ENCODE measurements at regions not wholly inside any gene's neighbourhood (a gene's known extent, or its start where the extent isn't known, plus 50 kb on each side); places are given as distances from the start of the nearest gene placed in this dataset.

- no peak overlapping the region for H3K4me3 ChIP-seq (ENCODE audit: low read depth, low read length)
- no peak for DNase-seq (ENCODE audit: low read depth)
- TF ChIP-seq CTCF (IDR thresholded peaks at IDR 0.05; ENCODE audit: low read depth, low read length), result no peak
- no peak for TF ChIP-seq MAX (IDR thresholded peaks at IDR 0.05; ENCODE audit: low read depth, low read length)
- no peak for TF ChIP-seq POLR2A (IDR thresholded peaks at IDR 0.05; ENCODE audit: extremely low read depth, insufficient read length)
- no peak for TF ChIP-seq MYC (IDR thresholded peaks at IDR 0.05; ENCODE audit: low read depth, low read length)
Measured at GRCh38 chr12:125225641-125226040, 160.4 kb downstream of the AACS start.

GRCh38 chr12:125228519-125229260 lies 163.5 kb downstream of the AACS start:
- TF ChIP-seq MAX (IDR thresholded peaks at IDR 0.05; ENCODE audit: low read depth, low read length), result no peak
- TF ChIP-seq MYC (IDR thresholded peaks at IDR 0.05; ENCODE audit: low read depth, low read length), result no peak
- no peak for TF ChIP-seq CTCF (IDR thresholded peaks at IDR 0.05; ENCODE audit: low read depth, low read length)
- no peak for TF ChIP-seq POLR2A (IDR thresholded peaks at IDR 0.05; ENCODE audit: extremely low read depth, insufficient read length)
- no peak for DNase-seq (ENCODE audit: low read depth)
- H3K4me3 ChIP-seq (ENCODE audit: low read depth, low read length), result no peak overlapping the region

GRCh38 chr12:125229878-125230530 lies 164.8 kb downstream of the AACS start:
- no peak overlapping the region for H3K4me3 ChIP-seq (ENCODE audit: low read depth, low read length)
- no peak for TF ChIP-seq POLR2A (IDR thresholded peaks at IDR 0.05; ENCODE audit: extremely low read depth, insufficient read length)
- TF ChIP-seq MAX (IDR thresholded peaks at IDR 0.05; ENCODE audit: low read depth, low read length), result no peak
- TF ChIP-seq CTCF (IDR thresholded peaks at IDR 0.05; ENCODE audit: low read depth, low read length), result no peak
- no peak for TF ChIP-seq MYC (IDR thresholded peaks at IDR 0.05; ENCODE audit: low read depth, low read length)
- DNase-seq (ENCODE audit: low read depth), result no peak

GRCh38 chr12:125233319-125233718 lies 168.1 kb downstream of the AACS start:
- H3K4me3 ChIP-seq (ENCODE audit: low read depth, low read length), result no peak overlapping the region
- DNase-seq (ENCODE audit: low read depth), result no peak
- no peak for TF ChIP-seq POLR2A (IDR thresholded peaks at IDR 0.05; ENCODE audit: extremely low read depth, insufficient read length)
- TF ChIP-seq MYC (IDR thresholded peaks at IDR 0.05; ENCODE audit: low read depth, low read length), result no peak
- no peak for TF ChIP-seq CTCF (IDR thresholded peaks at IDR 0.05; ENCODE audit: low read depth, low read length)
- no peak for TF ChIP-seq MAX (IDR thresholded peaks at IDR 0.05; ENCODE audit: low read depth, low read length)

- TF ChIP-seq MAX (IDR thresholded peaks at IDR 0.05; ENCODE audit: low read depth, low read length), result no peak
- TF ChIP-seq POLR2A (IDR thresholded peaks at IDR 0.05; ENCODE audit: extremely low read depth, insufficient read length), result no peak
- no peak for TF ChIP-seq CTCF (IDR thresholded peaks at IDR 0.05; ENCODE audit: low read depth, low read length)
- no peak for TF ChIP-seq MYC (IDR thresholded peaks at IDR 0.05; ENCODE audit: low read depth, low read length)
- DNase-seq (ENCODE audit: low read depth), result no peak
Measured at GRCh38 chr12:125239563-125239962, 174.3 kb downstream of the AACS start.

More at GRCh38 chr12:125239563-125239962, 174.3 kb downstream of the AACS start:
- no peak overlapping the region for H3K4me3 ChIP-seq (ENCODE audit: low read depth, low read length)
